Mesothelial cell of epicardium (in vitro differentiated cells): ENCODE measurements at regions not wholly inside any gene's neighbourhood (a gene's known extent, or its start where the extent isn't known, plus 50 kb on each side); places are given as distances from the start of the nearest gene placed in this dataset.
A peak's percentile ranks its signal among the peaks of the same experiment; 100 is the strongest.

ENCODE experiments used
- DNase-seq, 2 experiments: peaks; one replicate each; pipeline ENCODE4 v3.0.0; 2021; ENCODE audit warnings: low spot score in 2 of 2; ENCODE audit not compliant: unreplicated experiment in 2 of 2
- H3K27ac Mint-ChIP-seq: 2 replicates; pipeline ENCODE4 v1.8.0; 2021; ENCODE audit warnings: mixed read lengths
- H3K27me3 Mint-ChIP-seq: 2 replicates; pipeline ENCODE4 v1.8.0; 2021; ENCODE audit warnings: low read depth, mixed read lengths
- H3K36me3 Mint-ChIP-seq: 2 replicates; pipeline ENCODE4 v1.8.0; 2021; ENCODE audit warnings: mixed read lengths
- H3K4me1 Mint-ChIP-seq: 2 replicates; pipeline ENCODE4 v1.8.0; 2021; ENCODE audit warnings: mixed read lengths
- H3K4me3 Mint-ChIP-seq: 2 replicates; pipeline ENCODE4 v1.8.0; 2021; ENCODE audit warnings: mild to moderate bottlenecking, moderate library complexity, mixed read lengths
- H3K9me3 Mint-ChIP-seq: 2 replicates; pipeline ENCODE4 v1.8.0; 2021; ENCODE audit warnings: mixed read lengths
- TF ChIP-seq, protein P1 (sequence below): fragments of 200-600 bp; sonication (generic); IDR thresholded peaks from one replicate; pipeline ENCODE4 v1.5.0; 2021; ENCODE audit warnings: antibody characterized with exemption; ENCODE audit not compliant: unreplicated experiment

DNA sequence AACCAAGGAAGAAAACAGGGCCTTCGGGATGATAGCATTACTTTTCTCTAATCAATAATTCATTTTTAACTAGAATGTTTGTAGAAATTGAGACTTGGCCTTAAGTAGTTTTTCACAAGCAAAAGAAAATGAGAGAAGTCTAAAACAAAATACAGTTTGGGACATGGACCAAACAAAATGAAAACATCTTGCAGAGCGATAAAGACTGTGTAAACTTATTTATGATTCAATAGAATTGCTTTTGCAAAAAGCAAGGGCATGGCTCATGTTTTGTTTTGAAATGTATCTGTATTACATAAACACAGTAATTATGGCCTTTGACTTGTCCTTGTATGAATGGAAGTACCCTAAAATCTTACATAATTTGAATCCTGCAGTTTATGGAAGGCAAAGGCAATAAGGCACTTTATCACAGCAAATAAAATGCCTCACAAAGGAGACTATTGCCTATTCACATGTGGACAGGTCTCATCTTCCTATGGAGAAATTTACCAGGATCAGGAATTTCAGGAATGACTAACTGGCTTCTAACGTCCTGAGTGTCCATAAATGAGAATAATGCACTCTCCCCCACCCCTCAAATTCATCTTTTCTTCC is 295.2 kb downstream of the PTEN start:
- peak overlapping the region; percentile 31 for H3K27ac Mint-ChIP-seq
- no peak overlapping the region for H3K4me3 Mint-ChIP-seq

DNA sequence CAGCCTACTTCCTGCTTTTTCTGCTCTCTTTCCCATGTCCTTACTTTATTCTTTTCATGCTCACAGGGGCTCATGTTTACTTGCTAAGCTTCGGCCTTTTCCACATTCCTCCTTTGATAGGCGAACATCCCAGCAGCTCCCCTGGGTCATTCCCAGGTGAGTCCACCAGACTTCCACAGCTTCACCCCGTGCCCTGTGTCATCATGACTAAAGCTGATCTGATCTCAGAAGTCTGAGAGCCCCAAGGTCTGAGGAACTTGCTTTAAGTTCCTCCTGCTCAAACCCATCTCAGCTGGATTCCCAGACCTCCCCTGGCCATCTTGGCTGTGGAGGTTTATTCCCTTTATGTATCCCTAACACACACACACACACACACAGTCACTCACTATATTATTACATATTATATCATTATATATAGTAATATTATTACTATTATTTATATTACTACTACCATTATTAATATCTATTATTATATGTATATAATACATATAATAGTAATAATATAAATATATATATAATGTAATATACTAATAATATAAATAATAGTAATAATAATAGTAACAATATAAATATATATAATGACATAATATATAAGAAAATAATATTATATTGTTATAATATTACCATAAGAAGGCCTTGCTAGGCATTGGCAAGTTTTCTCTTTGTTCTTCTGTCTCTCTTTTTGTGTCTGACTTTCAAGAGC is 295.9 kb downstream of the PTEN start:
- TF ChIP-seq, protein P1, sequence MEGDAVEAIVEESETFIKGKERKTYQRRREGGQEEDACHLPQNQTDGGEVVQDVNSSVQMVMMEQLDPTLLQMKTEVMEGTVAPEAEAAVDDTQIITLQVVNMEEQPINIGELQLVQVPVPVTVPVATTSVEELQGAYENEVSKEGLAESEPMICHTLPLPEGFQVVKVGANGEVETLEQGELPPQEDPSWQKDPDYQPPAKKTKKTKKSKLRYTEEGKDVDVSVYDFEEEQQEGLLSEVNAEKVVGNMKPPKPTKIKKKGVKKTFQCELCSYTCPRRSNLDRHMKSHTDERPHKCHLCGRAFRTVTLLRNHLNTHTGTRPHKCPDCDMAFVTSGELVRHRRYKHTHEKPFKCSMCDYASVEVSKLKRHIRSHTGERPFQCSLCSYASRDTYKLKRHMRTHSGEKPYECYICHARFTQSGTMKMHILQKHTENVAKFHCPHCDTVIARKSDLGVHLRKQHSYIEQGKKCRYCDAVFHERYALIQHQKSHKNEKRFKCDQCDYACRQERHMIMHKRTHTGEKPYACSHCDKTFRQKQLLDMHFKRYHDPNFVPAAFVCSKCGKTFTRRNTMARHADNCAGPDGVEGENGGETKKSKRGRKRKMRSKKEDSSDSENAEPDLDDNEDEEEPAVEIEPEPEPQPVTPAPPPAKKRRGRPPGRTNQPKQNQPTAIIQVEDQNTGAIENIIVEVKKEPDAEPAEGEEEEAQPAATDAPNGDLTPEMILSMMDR: no peak
- H3K36me3 Mint-ChIP-seq: no peaks in the 10 kb centered on the region
- H3K9me3 Mint-ChIP-seq: peaks cover 5% of the 10 kb centered on the region
- peak overlapping the region; percentile 6 for H3K27ac Mint-ChIP-seq
- no peak overlapping the region for H3K4me3 Mint-ChIP-seq
- no peak for DNase-seq
- H3K27me3 Mint-ChIP-seq: no peaks in the 10 kb centered on the region
- H3K4me1 Mint-ChIP-seq: peaks cover 22% of the 10 kb centered on the region

More for the DNA sequence above, 295.2 kb downstream of the PTEN start:
- TF ChIP-seq, protein P1: no peak
- Mint-ChIP-seq H3K27me3 (no peaks in the 10 kb centered on the region), H3K9me3 (peaks cover 5% of the 10 kb centered on the region), H3K36me3 (no peaks in the 10 kb centered on the region), H3K4me1 (peaks cover 19% of the 10 kb centered on the region)
- no peak for DNase-seq

GRCh38 chr10:88161070-88161469 is 297.6 kb downstream of the PTEN start:
- Mint-ChIP-seq H3K4me3 (no peak overlapping the region), H3K36me3 (no peaks in the 10 kb centered on the region), H3K27ac (no peak overlapping the region), H3K4me1 (peaks cover 36% of the 10 kb centered on the region), H3K9me3 (peaks cover 5% of the 10 kb centered on the region), H3K27me3 (no peaks in the 10 kb centered on the region)
- TF ChIP-seq, protein P1: no peak
- DNase-seq: no peak

DNA sequence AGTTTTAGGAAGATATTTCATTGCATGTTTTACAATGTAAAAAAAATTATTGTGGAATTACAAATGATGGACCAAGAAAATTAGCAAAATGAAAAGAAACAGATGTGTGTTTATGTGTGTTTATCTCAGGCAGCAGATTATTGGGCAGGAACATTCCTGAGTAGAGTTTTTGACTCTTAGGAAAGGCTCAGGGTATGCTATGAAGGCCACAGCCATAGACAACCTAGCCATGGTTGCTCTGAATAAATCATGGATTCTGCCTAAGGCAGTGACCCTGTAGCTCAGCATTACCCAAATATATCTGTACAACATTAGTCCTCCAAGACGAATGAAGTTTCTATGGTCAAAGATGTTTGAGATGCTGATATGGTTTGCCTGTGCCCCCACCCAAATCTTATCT is 298.3 kb downstream of the PTEN start:
- Mint-ChIP-seq H3K4me3 (no peak overlapping the region), H3K9me3 (peaks cover 5% of the 10 kb centered on the region), H3K36me3 (no peaks in the 10 kb centered on the region), H3K27ac (no peak overlapping the region), H3K4me1 (peaks cover 36% of the 10 kb centered on the region), H3K27me3 (no peaks in the 10 kb centered on the region)
- no peak for DNase-seq
- TF ChIP-seq, protein P1: no peak

- H3K27ac Mint-ChIP-seq: no peak overlapping the region
- H3K36me3 Mint-ChIP-seq: no peaks in the 10 kb centered on the region
- peaks cover 5% of the 10 kb centered on the region for H3K9me3 Mint-ChIP-seq
- no peaks in the 10 kb centered on the region for H3K27me3 Mint-ChIP-seq
- peaks cover 36% of the 10 kb centered on the region for H3K4me1 Mint-ChIP-seq
- H3K4me3 Mint-ChIP-seq: no peak overlapping the region
- TF ChIP-seq, protein P1: no peak
- no peak for DNase-seq
Observed at GRCh38 chr10:88162852-88163251, 299.4 kb downstream of the PTEN start.
